DOHH2 (cell line): ENCODE measurements at regions not wholly inside any gene's neighbourhood (a gene's known extent, or its start where the extent isn't known, plus 50 kb on each side); places are given as distances from the start of the nearest gene placed in this dataset.

Experiments
- H3F3A ChIP-seq: fragments of 200-600 bp; sonication (generic), shearing (Covaris generic); 2 replicates; pipeline ENCODE4 v1.6.0; 2016; ENCODE audit warnings: antibody characterized with exemption, mild to moderate bottlenecking; ENCODE audit not compliant: control insufficient read depth, insufficient read depth
- H3K27ac ChIP-seq: fragments of 200-600 bp; sonication (generic); 2 replicates; pipeline ENCODE4 v1.5.1; 2014; ENCODE audit warnings: low read depth, mild to moderate bottlenecking, low read length, moderate library complexity
- H3K27me3 ChIP-seq: fragments of 200-600 bp; sonication (generic); 2 replicates; pipeline ENCODE4 v1.6.1; 2014; ENCODE audit warnings: mild to moderate bottlenecking, low read length, mixed read lengths; ENCODE audit not compliant: control insufficient read depth
- H3K36me3 ChIP-seq: fragments of 200-600 bp; sonication (generic); 2 replicates; pipeline ENCODE4 v1.6.1; 2014; ENCODE audit warnings: mild to moderate bottlenecking, low read length, moderate library complexity, mixed read lengths; ENCODE audit not compliant: control insufficient read depth
- H3K4me1 ChIP-seq: fragments of 200-600 bp; sonication (generic); 2 replicates; pipeline ENCODE4 v1.6.1; 2014; ENCODE audit warnings: mild to moderate bottlenecking, low read length, mixed read lengths; ENCODE audit not compliant: control insufficient read depth
- H3K4me2 ChIP-seq: fragments of 200-600 bp; sonication (generic); 2 replicates; pipeline ENCODE4 v1.6.0; 2014; ENCODE audit warnings: mild to moderate bottlenecking, low read length, moderate library complexity
- H3K4me3 ChIP-seq: fragments of 200-600 bp; sonication (generic); 2 replicates; pipeline ENCODE4 v1.5.1; 2014; ENCODE audit warnings: mild to moderate bottlenecking, low read length, mixed read lengths
- H3K79me2 ChIP-seq: fragments of 200-600 bp; sonication (generic); 2 replicates; pipeline ENCODE4 v1.6.1; 2014; ENCODE audit warnings: mild to moderate bottlenecking, low read length, mixed read lengths; ENCODE audit not compliant: control insufficient read depth
- H3K9me2 ChIP-seq: fragments of 200-600 bp; sonication (generic); replicated peaks from 2 replicates; pipeline ENCODE4 v1.6.1; 2014; ENCODE audit warnings: mild to moderate bottlenecking, low read length, mixed read lengths; ENCODE audit not compliant: control insufficient read depth
- H3K9me3 ChIP-seq: fragments of 200-600 bp; sonication (generic); 2 replicates; pipeline ENCODE4 v1.6.1; 2014; ENCODE audit warnings: antibody characterized with exemption, low read length, mixed read lengths; ENCODE audit not compliant: control insufficient read depth, insufficient read depth
- H4K20me1 ChIP-seq: fragments of 200-600 bp; sonication (generic); 2 replicates; pipeline ENCODE4 v1.6.0; 2014; ENCODE audit warnings: low read depth, mild to moderate bottlenecking, antibody characterized with exemption, low read length, moderate library complexity; ENCODE audit not compliant: control insufficient read depth, insufficient read depth
- EZH2phosphoT487 ChIP-seq: fragments of 200-600 bp; sonication (generic); IDR thresholded peaks from 2 replicates; pipeline ENCODE4 v1.6.1; 2017; ENCODE audit warnings: borderline replicate concordance, mild to moderate bottlenecking, antibody characterized with exemption, low read length, moderate library complexity, mixed read lengths
- TF ChIP-seq, protein P1 (sequence below): fragments of 200-600 bp; sonication (generic); IDR thresholded peaks from one replicate; pipeline ENCODE4 v1.5.1; 2014; ENCODE audit warnings: antibody characterized with exemption, mild to moderate bottlenecking, low read depth, low read length; ENCODE audit not compliant: poor library complexity, severe bottlenecking

DNA sequence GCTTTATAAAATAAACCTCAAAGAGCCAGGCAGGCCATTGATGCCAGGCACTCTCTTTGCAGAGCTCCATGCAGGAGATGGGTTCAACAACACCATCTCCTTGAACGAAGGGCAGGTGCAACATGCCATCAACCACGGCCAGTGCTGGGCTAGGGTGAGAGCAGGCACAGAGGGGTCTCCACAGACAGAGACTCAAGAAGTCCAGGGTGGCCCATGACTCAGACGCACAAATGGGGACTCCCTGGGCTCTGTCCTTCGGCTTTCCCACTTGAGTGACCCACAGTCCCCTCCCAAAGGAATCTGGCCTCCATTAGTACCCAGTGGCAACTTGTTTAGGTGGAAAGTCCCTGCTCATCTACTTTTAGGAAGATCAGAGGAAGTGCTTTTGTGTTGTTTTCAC, 124.4 kb upstream of the PZP start:
- no peaks in the 10 kb centered on the region for H3F3A ChIP-seq
- no peak for TF ChIP-seq EZH2phosphoT487
- TF ChIP-seq, protein P1, sequence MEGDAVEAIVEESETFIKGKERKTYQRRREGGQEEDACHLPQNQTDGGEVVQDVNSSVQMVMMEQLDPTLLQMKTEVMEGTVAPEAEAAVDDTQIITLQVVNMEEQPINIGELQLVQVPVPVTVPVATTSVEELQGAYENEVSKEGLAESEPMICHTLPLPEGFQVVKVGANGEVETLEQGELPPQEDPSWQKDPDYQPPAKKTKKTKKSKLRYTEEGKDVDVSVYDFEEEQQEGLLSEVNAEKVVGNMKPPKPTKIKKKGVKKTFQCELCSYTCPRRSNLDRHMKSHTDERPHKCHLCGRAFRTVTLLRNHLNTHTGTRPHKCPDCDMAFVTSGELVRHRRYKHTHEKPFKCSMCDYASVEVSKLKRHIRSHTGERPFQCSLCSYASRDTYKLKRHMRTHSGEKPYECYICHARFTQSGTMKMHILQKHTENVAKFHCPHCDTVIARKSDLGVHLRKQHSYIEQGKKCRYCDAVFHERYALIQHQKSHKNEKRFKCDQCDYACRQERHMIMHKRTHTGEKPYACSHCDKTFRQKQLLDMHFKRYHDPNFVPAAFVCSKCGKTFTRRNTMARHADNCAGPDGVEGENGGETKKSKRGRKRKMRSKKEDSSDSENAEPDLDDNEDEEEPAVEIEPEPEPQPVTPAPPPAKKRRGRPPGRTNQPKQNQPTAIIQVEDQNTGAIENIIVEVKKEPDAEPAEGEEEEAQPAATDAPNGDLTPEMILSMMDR, result no peak
- H3K9me3 ChIP-seq, result peaks cover 4% of the 10 kb centered on the region; the same call in 1 of the 2 replicates
- no peak overlapping the region for H3K27ac ChIP-seq
- no peak overlapping the region for H3K4me3 ChIP-seq
- H3K4me2 ChIP-seq, result no peak overlapping the region
- no peaks in the 10 kb centered on the region for H3K9me2 ChIP-seq
- no peaks in the 10 kb centered on the region for H4K20me1 ChIP-seq
- no peaks in the 10 kb centered on the region for H3K4me1 ChIP-seq
- H3K36me3 ChIP-seq, result no peaks in the 10 kb centered on the region
- no peaks in the 10 kb centered on the region for H3K27me3 ChIP-seq
- H3K79me2 ChIP-seq, result no peaks in the 10 kb centered on the region

GRCh38 chr12:9331218-9331626, 123.0 kb upstream of the PZP start:
- Histone ChIP-seq H3K27ac (no peak overlapping the region), H3K4me1 (no peaks in the 10 kb centered on the region), H4K20me1 (no peaks in the 10 kb centered on the region), H3K4me2 (no peak overlapping the region), H3K9me3 (peaks cover 4% of the 10 kb centered on the region; the same call in 1 of the 2 replicates), H3K9me2 (no peaks in the 10 kb centered on the region), H3F3A (no peaks in the 10 kb centered on the region), H3K79me2 (no peaks in the 10 kb centered on the region), H3K4me3 (no peak overlapping the region), H3K27me3 (no peaks in the 10 kb centered on the region), H3K36me3 (no peaks in the 10 kb centered on the region)
- TF ChIP-seq EZH2phosphoT487, result no peak
- TF ChIP-seq, protein P1, result peak; percentile 99

DNA sequence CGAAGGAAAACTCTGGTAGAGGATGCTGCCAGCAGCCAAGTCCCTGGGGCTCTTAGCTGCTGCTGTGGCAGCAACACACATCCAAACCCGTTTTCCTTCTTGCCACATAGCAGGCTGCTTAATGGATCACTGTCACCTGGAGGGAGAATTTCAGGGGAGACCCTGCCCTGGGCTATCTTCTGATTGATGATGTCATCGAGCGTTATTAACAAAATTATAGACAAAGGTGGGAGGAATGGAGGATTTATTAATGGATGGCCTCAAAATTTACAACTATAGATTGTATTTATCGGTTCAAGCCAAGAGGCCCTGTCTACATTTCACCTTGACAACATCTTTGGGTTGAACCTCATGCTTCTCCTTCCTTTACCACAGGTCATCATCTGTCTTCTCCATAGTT, 120.8 kb upstream of the PZP start:
- H3K4me3 ChIP-seq, result no peak overlapping the region
- no peak overlapping the region for H3K27ac ChIP-seq

More for the DNA sequence above, 120.8 kb upstream of the PZP start:
- no peaks in the 10 kb centered on the region for H3K9me2 ChIP-seq
- H4K20me1 ChIP-seq, result no peaks in the 10 kb centered on the region
- H3F3A ChIP-seq, result no peaks in the 10 kb centered on the region
- no peaks in the 10 kb centered on the region for H3K9me3 ChIP-seq
- H3K4me1 ChIP-seq, result no peaks in the 10 kb centered on the region
- H3K36me3 ChIP-seq, result no peaks in the 10 kb centered on the region
- H3K4me2 ChIP-seq, result no peak overlapping the region
- no peak for TF ChIP-seq EZH2phosphoT487
- TF ChIP-seq, protein P1, result no peak
- no peaks in the 10 kb centered on the region for H3K79me2 ChIP-seq
- H3K27me3 ChIP-seq, result no peaks in the 10 kb centered on the region
